Fibroblast of lung (primary cell): ENCODE measurements at regions not wholly inside any gene's neighbourhood (a gene's known extent, or its start where the extent isn't known, plus 50 kb on each side); places are given as distances from the start of the nearest gene placed in this dataset.

ENCODE experiments used
- EZH2 ChIP-seq: IDR thresholded peaks from 2 replicates; pipeline ENCODE4 v1.5.1; 2012; ENCODE audit warnings: low read length, control low read depth, mild to moderate bottlenecking; ENCODE audit errors: missing control alignments
- TF ChIP-seq, protein P1 (sequence below), 2 donors: IDR thresholded peaks in 1 of 2; conservative IDR thresholded peaks in 1 of 2; 1 replicate in 1 of 2; 2 replicates in 1 of 2; pipeline ENCODE4 v1.5.1; 2011 to 2012; ENCODE audit warnings: low read length in 2 of 2, control low read depth in 1 of 2, inconsistent platforms in 1 of 2, low read depth in 1 of 2, mild to moderate bottlenecking in 1 of 2

GRCh38 chr2:122021941-122022340 lies 266.5 kb downstream of the TSN start:
- TF ChIP-seq, protein P1, sequence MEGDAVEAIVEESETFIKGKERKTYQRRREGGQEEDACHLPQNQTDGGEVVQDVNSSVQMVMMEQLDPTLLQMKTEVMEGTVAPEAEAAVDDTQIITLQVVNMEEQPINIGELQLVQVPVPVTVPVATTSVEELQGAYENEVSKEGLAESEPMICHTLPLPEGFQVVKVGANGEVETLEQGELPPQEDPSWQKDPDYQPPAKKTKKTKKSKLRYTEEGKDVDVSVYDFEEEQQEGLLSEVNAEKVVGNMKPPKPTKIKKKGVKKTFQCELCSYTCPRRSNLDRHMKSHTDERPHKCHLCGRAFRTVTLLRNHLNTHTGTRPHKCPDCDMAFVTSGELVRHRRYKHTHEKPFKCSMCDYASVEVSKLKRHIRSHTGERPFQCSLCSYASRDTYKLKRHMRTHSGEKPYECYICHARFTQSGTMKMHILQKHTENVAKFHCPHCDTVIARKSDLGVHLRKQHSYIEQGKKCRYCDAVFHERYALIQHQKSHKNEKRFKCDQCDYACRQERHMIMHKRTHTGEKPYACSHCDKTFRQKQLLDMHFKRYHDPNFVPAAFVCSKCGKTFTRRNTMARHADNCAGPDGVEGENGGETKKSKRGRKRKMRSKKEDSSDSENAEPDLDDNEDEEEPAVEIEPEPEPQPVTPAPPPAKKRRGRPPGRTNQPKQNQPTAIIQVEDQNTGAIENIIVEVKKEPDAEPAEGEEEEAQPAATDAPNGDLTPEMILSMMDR (conservative IDR thresholded peaks at IDR 0.05 in 1 of 2, IDR thresholded peaks at IDR 0.05 in 1 of 2; ENCODE audit: low read depth in 1 of 2, low read length in 2 of 2): no peak
- no peak for TF ChIP-seq EZH2
